MM.1S (cell line): ENCODE measurements at regions not wholly inside any gene's neighbourhood (a gene's known extent, or its start where the extent isn't known, plus 50 kb on each side); places are given as distances from the start of the nearest gene placed in this dataset.

Experiments used
- CTCF ChIP-seq: fragments of 300-600 bp; sonication (generic); IDR thresholded peaks from 2 replicates; pipeline ENCODE4 v1.5.1; 2016; ENCODE audit warnings: antibody characterized with exemption, low read length, mixed read lengths
- EZH2 ChIP-seq: fragments of 300-600 bp; sonication (generic); optimal IDR thresholded peaks from 2 replicates; pipeline ENCODE3; 2017; ENCODE audit warnings: low read depth, mild to moderate bottlenecking, antibody characterized with exemption, low read length, mixed read lengths
- EZH2phosphoT487 ChIP-seq: fragments of 300-600 bp; sonication (generic); IDR thresholded peaks from 2 replicates; pipeline ENCODE4 v1.6.1; 2018; ENCODE audit warnings: antibody characterized with exemption, low read length

GRCh38 chr10:118422241-118422640 is 80.1 kb upstream of the FAM204A start:
- no peak for TF ChIP-seq CTCF
- TF ChIP-seq EZH2, result no peak
- no peak for TF ChIP-seq EZH2phosphoT487
